ENCODE measurements at regions not wholly inside any gene's neighbourhood (a gene's known extent, or its start where the extent isn't known, plus 50 kb on each side); places are given as distances from the start of the nearest gene placed in this dataset.

DNA sequence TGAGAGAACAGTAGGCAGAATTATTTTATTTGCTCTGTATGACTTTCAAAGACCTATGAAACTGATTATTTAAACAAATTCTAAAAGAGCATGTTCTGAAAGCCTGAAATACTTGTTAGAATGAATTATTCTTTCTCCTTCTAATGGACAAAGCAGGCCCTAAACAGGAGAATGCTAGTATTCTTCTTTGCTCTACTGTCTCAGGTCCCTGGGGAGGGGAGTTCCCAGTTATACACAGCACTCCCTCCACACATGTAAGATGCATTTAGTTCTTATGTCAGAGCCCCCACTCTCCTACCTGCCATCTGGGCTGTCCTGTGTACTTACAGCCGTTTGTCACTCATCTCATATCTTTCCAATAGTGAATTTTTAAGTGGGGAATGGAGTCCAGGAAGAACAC is 633.5 kb upstream of the ANKRD30A start:
- Mint-ChIP-seq H3K36me3 (ENCODE audit: low read depth) (no peaks in the 10 kb centered on the region), H3K4me3 (no peak overlapping the region), H3K4me1 (no peaks in the 10 kb centered on the region), H3K27me3 (no peaks in the 10 kb centered on the region), H3K9me3 (peaks cover 8% of the 10 kb centered on the region), H3K27ac (no peak overlapping the region)
- ChIA-PET CTCF (interaction anchor here (0.8 kb wide), 1 partner anchor 61 kb away, joined by 4 read pairs; no protein-coding TSS in a partner anchor), POLR2A (no interaction called here)
- DNase-seq = no peak

- no peak overlapping the region for H3K27ac Mint-ChIP-seq
- no peak for DNase-seq
- no peaks in the 10 kb centered on the region for H3K27me3 Mint-ChIP-seq
- POLR2A ChIA-PET = no interaction called here
- H3K9me3 Mint-ChIP-seq = peaks cover 8% of the 10 kb centered on the region
- no peak overlapping the region for H3K4me3 Mint-ChIP-seq
- H3K36me3 Mint-ChIP-seq (ENCODE audit: low read depth) = no peaks in the 10 kb centered on the region
- no peaks in the 10 kb centered on the region for H3K4me1 Mint-ChIP-seq
- CTCF ChIA-PET = no interaction called here
These were observed 635.7 kb upstream of the ANKRD30A start for GRCh38 chr10:36489611-36490228.

- Mint-ChIP-seq H3K4me1 (no peaks in the 10 kb centered on the region), H3K36me3 (ENCODE audit: low read depth) (no peaks in the 10 kb centered on the region), H3K27ac (no peak overlapping the region), H3K9me3 (peaks cover 8% of the 10 kb centered on the region), H3K27me3 (no peaks in the 10 kb centered on the region), H3K4me3 (no peak overlapping the region)
- DNase-seq = no peak
- ChIA-PET POLR2A (no interaction called here), CTCF (interaction anchor here (0.7 kb wide), 1 partner anchor 486 kb away, joined by 4 read pairs; no protein-coding TSS in a partner anchor)
These were observed 636.2 kb upstream of the ANKRD30A start for GRCh38 chr10:36489181-36489580.

- Mint-ChIP-seq H3K4me3 (no peak overlapping the region), H3K9me3 (peaks cover 8% of the 10 kb centered on the region), H3K27me3 (no peaks in the 10 kb centered on the region), H3K27ac (no peak overlapping the region), H3K36me3 (ENCODE audit: low read depth) (no peaks in the 10 kb centered on the region), H3K4me1 (no peaks in the 10 kb centered on the region)
- ChIA-PET CTCF (interaction anchor here (0.7 kb wide), 1 partner anchor 485 kb away, joined by 4 read pairs; no protein-coding TSS in a partner anchor), POLR2A (no interaction called here)
- DNase-seq = no peak
These were observed 636.8 kb upstream of the ANKRD30A start for GRCh38 chr10:36488579-36488978.

DNA sequence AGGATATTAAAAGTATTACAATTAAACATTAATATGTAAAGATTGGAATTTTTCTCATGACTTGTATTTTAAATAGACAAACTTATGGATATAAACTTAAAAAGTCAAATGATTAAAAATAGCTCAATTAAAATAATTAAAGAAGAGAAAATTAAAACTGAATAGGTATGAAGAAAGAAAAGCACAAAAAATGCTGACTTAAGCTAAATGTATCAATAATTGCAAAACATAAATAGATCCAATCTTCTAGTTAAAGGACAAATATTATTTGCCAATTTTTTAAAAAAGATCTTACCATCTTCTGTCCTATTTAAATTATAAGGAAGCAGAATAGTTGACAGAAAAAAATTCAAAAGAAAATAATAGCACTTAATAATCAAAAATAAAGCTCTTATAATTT is 646.3 kb upstream of the ANKRD30A start:
- Mint-ChIP-seq H3K27ac (no peak overlapping the region), H3K4me3 (no peak overlapping the region), H3K9me3 (peaks cover 8% of the 10 kb centered on the region), H3K27me3 (no peaks in the 10 kb centered on the region), H3K4me1 (no peaks in the 10 kb centered on the region), H3K36me3 (ENCODE audit: low read depth) (no peaks in the 10 kb centered on the region)
- no peak for DNase-seq
- POLR2A ChIA-PET = no interaction called here
- CTCF ChIA-PET = no interaction called here

DNA sequence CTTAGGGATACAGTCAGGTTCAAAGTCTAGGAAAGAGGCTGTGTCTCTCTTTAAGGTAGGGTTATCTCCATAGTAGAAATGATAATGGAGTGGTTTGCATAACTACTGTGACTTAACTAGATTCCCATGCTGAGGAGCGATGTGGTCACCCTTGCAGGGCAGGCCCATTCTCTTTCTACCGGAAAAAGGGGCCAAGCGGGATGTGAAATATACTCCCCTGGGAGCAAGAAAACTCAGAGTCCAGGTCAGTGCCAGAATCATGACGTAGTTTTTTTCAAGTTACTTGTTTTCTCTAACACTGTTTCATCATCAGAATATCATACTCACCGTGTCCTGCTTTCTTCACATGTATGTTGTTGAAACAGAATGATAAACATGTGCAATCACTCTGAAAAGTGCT is 649.0 kb upstream of the ANKRD30A start:
- ChIA-PET POLR2A (no interaction called here), CTCF (no interaction called here)
- Mint-ChIP-seq H3K4me3 (no peak overlapping the region), H3K27ac (no peak overlapping the region), H3K36me3 (ENCODE audit: low read depth) (no peaks in the 10 kb centered on the region), H3K4me1 (no peaks in the 10 kb centered on the region), H3K9me3 (peaks cover 8% of the 10 kb centered on the region), H3K27me3 (no peaks in the 10 kb centered on the region)
- no peak for DNase-seq

DNA sequence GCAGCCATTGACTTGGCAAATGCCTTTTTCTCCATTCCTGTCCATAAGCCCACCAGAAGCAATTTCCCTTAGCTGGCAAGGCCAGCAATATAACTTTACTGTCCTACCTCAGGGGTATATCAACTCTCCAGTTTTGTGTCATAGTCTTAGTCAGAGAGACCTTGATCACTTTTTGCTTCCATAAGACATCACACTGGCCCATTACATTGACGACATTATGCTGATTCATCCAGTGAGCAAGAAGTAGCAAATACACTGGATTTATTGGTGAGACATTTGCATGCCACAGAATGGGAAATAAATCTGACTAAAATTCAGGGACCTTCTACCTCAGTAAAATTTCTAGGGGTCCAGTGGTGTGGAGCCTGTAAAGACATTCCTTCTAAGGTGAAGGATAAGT is 649.7 kb upstream of the ANKRD30A start:
- POLR2A ChIA-PET = no interaction called here

GRCh38 chr10:36474456-36474855 is 650.9 kb upstream of the ANKRD30A start:
- no peak for DNase-seq
- POLR2A ChIA-PET = no interaction called here
- H3K4me1 Mint-ChIP-seq = no peaks in the 10 kb centered on the region
- no peaks in the 10 kb centered on the region for H3K27me3 Mint-ChIP-seq
- no peaks in the 10 kb centered on the region for H3K36me3 Mint-ChIP-seq (ENCODE audit: low read depth)
- peaks cover 4% of the 10 kb centered on the region for H3K9me3 Mint-ChIP-seq
- H3K27ac Mint-ChIP-seq = no peak overlapping the region
- CTCF ChIA-PET = no interaction called here
- no peak overlapping the region for H3K4me3 Mint-ChIP-seq

More for the DNA sequence above, 649.7 kb upstream of the ANKRD30A start:
- CTCF ChIA-PET = no interaction called here
- DNase-seq = no peak
- H3K9me3 Mint-ChIP-seq = peaks cover 8% of the 10 kb centered on the region
- no peaks in the 10 kb centered on the region for H3K4me1 Mint-ChIP-seq
- no peaks in the 10 kb centered on the region for H3K36me3 Mint-ChIP-seq (ENCODE audit: low read depth)
- H3K27me3 Mint-ChIP-seq = no peaks in the 10 kb centered on the region
- no peak overlapping the region for H3K4me3 Mint-ChIP-seq
- no peak overlapping the region for H3K27ac Mint-ChIP-seq

DNA sequence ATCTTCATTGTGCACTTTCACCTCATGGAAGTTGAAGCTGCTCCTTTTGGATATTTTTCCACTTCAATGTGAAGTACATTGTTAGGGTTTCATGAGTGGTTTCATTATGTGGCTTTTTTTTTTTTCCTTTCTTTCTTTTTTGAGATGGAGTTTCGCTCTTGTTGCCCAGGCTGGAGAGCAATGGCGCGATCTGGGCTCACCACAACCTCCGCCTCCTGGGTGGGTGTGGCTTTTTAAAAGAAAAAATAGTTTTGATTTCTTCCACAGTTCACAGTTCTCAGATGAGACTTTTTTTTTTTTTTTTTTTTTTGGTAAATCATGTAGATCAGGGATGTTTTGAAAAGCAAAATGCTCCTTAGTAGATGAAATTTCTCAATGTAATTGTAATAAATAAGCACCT is 652.3 kb upstream of the ANKRD30A start:
- DNase-seq = no peak
- Mint-ChIP-seq H3K4me1 (no peaks in the 10 kb centered on the region), H3K27ac (no peak overlapping the region), H3K9me3 (peaks cover 4% of the 10 kb centered on the region), H3K4me3 (no peak overlapping the region), H3K36me3 (ENCODE audit: low read depth) (no peaks in the 10 kb centered on the region), H3K27me3 (no peaks in the 10 kb centered on the region)
- CTCF ChIA-PET = no interaction called here
- POLR2A ChIA-PET = no interaction called here

DNA sequence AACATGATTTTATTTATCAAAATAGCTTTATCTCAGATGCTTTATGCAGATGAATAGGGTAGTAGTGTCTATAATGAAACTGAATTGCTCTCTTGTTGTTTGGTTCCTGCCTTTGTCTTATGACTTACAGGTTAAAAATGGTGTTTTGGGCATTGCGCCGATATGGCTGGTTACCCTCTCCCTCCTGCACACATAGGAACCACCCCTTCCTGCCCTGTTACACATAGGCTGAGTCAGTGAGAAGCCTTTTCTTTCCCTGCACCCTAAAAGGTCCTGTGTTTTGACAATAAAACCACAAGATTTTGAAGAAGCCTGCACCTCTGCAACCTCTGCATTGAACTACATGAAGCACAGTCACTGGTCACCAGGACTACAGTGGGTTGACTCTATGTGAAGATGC is 655.8 kb upstream of the ANKRD30A start:
- Mint-ChIP-seq H3K27me3 (no peaks in the 10 kb centered on the region), H3K36me3 (ENCODE audit: low read depth) (no peaks in the 10 kb centered on the region), H3K4me3 (no peak overlapping the region), H3K27ac (no peak overlapping the region), H3K4me1 (no peaks in the 10 kb centered on the region), H3K9me3 (no peaks in the 10 kb centered on the region)
- no peak for DNase-seq
- POLR2A ChIA-PET = no interaction called here
- CTCF ChIA-PET = no interaction called here

- Mint-ChIP-seq H3K4me3 (no peak overlapping the region), H3K27ac (no peak overlapping the region), H3K4me1 (no peaks in the 10 kb centered on the region), H3K36me3 (ENCODE audit: low read depth) (no peaks in the 10 kb centered on the region), H3K9me3 (no peaks in the 10 kb centered on the region), H3K27me3 (no peaks in the 10 kb centered on the region)
- CTCF ChIA-PET = no interaction called here
- POLR2A ChIA-PET = no interaction called here
- DNase-seq = no peak
These were observed 656.8 kb upstream of the ANKRD30A start for GRCh38 chr10:36468620-36469019.

DNA sequence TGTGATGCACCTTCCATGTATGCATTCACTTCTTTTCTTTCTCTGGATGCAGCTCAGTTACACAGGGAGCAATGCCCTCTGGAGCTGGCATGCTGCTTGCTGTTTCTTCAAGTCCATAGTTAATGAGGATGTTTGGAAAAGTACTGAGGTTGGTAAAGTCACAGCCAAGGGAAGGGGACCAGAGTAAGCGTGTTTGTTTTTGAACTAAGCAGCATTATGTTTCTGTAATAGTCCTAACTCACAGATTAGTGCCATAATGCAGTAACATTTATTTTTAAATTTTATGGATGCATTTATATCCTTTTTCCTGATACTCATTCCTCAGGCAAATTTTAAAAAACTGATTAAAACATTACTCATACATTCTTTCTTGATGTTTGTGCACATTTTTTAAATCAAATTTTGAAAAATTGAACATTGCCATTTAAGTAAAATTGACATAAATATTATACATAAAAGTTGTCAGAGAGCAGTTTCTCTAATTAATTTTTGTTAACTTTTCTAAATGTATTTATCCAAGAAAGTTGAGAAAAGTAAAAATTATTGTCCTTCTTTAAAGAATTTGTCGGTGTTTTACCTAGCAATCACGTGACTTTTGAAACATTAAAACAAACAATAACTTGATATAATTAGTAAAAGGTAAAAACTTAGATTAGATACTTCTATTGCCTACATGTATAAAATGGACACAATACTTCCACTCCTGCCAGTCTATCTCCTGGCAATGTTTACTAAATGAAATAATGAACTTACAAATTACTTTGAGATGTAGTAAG is 659.6 kb upstream of the ANKRD30A start:
- POLR2A ChIA-PET = no interaction called here
- H3K27ac Mint-ChIP-seq = no peak overlapping the region
- CTCF ChIA-PET = no interaction called here
- no peak overlapping the region for H3K4me3 Mint-ChIP-seq
- no peaks in the 10 kb centered on the region for H3K36me3 Mint-ChIP-seq (ENCODE audit: low read depth)
- H3K27me3 Mint-ChIP-seq = no peaks in the 10 kb centered on the region
- H3K9me3 Mint-ChIP-seq = peaks cover 5% of the 10 kb centered on the region
- no peaks in the 10 kb centered on the region for H3K4me1 Mint-ChIP-seq
- DNase-seq = no peak

DNA sequence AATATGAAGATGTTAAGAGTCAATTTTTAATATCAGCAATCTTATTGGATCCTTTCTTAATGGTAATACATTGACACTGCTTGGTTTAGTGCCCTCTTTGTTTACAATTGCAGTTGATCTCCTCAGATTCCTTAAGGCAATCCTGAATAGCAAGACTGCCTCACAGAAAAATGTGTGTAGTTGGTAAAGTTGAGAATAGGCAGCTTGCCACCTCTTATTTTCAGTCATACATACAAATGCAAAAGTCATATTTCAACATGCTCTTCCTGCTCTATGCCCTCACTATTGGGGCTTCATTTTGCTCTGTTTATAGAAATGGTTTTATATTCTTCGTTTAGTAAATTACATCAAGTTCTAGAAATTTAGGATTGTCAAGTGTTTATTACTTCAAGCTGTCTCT is 661.1 kb upstream of the ANKRD30A start:
- no peaks in the 10 kb centered on the region for H3K4me1 Mint-ChIP-seq
- no peak overlapping the region for H3K4me3 Mint-ChIP-seq
- peaks cover 8% of the 10 kb centered on the region for H3K9me3 Mint-ChIP-seq
- no peaks in the 10 kb centered on the region for H3K36me3 Mint-ChIP-seq (ENCODE audit: low read depth)
- CTCF ChIA-PET = no interaction called here
- POLR2A ChIA-PET = no interaction called here
- H3K27ac Mint-ChIP-seq = no peak overlapping the region
- H3K27me3 Mint-ChIP-seq = no peaks in the 10 kb centered on the region
- DNase-seq = no peak

DNA sequence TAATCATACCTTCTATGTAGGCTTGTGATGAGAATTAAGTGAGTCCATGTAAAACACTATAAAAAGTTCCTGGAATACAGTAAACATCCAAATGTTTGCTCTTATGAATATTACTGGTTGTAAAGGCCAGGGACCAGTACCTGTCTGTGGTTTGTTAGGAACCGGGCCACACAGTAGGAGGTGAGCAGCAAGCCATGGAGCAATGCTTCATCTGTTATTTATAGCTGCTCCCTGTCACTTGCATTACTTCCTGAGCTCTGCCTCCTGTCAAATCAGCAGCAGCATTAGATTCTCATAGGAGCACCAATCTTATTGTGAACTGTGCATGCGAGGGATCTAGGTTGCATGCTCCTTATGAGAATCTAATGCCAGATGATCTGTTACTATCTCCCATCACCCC is 662.0 kb upstream of the ANKRD30A start:
- Mint-ChIP-seq H3K27me3 (no peaks in the 10 kb centered on the region), H3K9me3 (peaks cover 12% of the 10 kb centered on the region), H3K36me3 (ENCODE audit: low read depth) (no peaks in the 10 kb centered on the region), H3K4me3 (no peak overlapping the region), H3K27ac (no peak overlapping the region), H3K4me1 (no peaks in the 10 kb centered on the region)
- DNase-seq = no peak
- ChIA-PET POLR2A (no interaction called here), CTCF (no interaction called here)

Measured in activated CD4-positive, alpha-beta T cell treated with anti-CD3 and anti-CD28 coated beads, Interleukin-2, amount 10 ng/mL, durations not matched to agents 7 days and 5 days (primary cell).